Right ventricle myocardium superior (tissue), 1 donor: ENCODE measurements at regions not wholly inside any gene's neighbourhood (a gene's known extent, or its start where the extent isn't known, plus 50 kb on each side); places are given as distances from the start of the nearest gene placed in this dataset.

Experiments
- ATAC-seq: fragments of 200-7000 bp; cut with Tn5 transposase; one replicate; pipeline ENCODE4 v1.9.1; 2020; ENCODE audit warnings: mild to moderate bottlenecking; ENCODE audit not compliant: poor library complexity
- DNase-seq: peaks from one replicate; pipeline ENCODE4 v3.0.0-alpha.2; 2020
- intact Hi-C: fragments of 100-400 bp; cut with DNase I; formaldehyde crosslinking; loops from one replicate; pipeline ENCODE4 v1.11.2; 2022
- donor health status: DM: no; HTN: yes; CAD: no; lungs with severe emphysema.

GRCh38 chr20:43863821-43864544 lies 50.7 kb upstream of the TOX2 start:
- no peak for ATAC-seq
- intact Hi-C loops: no loop called here
- DNase-seq: no peak

DNA sequence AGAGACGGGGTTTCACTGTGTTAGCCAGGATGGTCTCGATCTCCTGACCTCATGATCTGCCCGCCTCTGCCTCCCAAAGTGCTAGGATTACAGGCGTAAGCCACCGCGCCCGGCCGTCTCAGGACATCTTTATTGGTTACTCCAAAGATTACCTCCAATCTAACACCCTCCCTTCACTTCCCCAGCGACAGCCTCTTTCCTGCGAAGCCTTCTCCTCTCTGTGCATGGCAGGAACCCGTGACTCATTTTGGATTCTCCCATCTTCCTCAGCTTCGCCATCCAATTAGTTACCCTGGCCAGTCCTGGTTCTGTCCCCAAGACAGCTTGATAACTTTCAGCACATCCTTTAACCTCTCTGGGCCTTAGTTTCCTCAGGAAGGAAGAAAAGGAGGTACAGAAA lies 51.3 kb upstream of the TOX2 start:
- DNase-seq (no peak), ATAC-seq (no peak)
- intact Hi-C loops: no loop called here

GRCh38 chr20:43862438-43862837 lies 52.2 kb upstream of the TOX2 start:
- intact Hi-C loops: no loop called here
- DNase-seq: no peak
- no peak for ATAC-seq

- intact Hi-C loops: no loop called here
- DNase-seq (no peak), ATAC-seq (no peak)
Measured at GRCh38 chr20:43859994-43860393, 54.7 kb upstream of the TOX2 start.

DNA sequence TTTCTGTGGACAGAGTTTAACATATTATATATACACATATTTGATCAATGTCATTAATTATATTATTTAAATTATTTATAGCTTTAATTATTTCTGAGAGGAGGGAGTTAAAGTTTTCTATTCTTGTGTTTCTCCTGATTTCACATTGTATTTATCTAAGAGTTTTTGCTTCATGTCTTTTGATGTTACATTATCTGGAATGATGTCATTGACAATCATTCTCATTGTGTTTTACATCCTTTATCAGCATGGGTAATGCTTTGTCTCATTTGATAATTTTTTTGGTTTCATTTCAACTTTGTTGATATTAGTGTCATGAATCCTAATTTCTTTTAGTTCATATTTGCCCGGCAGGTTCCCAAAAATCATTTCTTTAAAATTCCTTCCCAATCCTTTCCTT lies 56.7 kb upstream of the TOX2 start:
- DNase-seq: no peak
- intact Hi-C loops: no loop called here
- ATAC-seq: no peak

GRCh38 chr20:43857127-43857526 lies 57.5 kb upstream of the TOX2 start:
- DNase-seq (no peak), ATAC-seq (no peak)
- intact Hi-C loops: no loop called here

- intact Hi-C loops: no loop called here
- DNase-seq (no peak), ATAC-seq (no peak)
Measured at GRCh38 chr20:43855803-43856202, 58.8 kb upstream of the TOX2 start.

DNA sequence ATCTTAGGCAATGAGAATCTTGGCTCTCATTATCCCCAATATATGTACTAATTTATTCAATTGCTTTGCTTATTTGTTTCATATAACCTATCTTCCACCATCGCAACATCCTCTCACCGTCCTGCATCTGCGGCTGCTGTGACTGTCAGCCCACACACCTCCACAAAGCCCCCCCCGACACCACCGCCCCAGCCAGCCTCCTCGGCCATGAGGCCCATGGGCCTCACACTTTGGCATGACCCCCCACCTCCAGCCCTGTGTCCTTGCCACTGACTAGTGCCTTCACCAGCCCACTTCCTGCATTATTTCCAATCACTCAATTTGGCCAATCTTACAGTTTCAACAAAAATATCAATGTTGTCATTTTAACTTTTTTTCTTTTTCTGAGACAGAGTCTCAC lies 60.7 kb upstream of the TOX2 start:
- ATAC-seq (no peak), DNase-seq (no peak)
- intact Hi-C loops: no loop called here

GRCh38 chr20:43853174-43853803 lies 61.4 kb upstream of the TOX2 start:
- ATAC-seq (no peak), DNase-seq (no peak)
- intact Hi-C loops: no loop called here

DNA sequence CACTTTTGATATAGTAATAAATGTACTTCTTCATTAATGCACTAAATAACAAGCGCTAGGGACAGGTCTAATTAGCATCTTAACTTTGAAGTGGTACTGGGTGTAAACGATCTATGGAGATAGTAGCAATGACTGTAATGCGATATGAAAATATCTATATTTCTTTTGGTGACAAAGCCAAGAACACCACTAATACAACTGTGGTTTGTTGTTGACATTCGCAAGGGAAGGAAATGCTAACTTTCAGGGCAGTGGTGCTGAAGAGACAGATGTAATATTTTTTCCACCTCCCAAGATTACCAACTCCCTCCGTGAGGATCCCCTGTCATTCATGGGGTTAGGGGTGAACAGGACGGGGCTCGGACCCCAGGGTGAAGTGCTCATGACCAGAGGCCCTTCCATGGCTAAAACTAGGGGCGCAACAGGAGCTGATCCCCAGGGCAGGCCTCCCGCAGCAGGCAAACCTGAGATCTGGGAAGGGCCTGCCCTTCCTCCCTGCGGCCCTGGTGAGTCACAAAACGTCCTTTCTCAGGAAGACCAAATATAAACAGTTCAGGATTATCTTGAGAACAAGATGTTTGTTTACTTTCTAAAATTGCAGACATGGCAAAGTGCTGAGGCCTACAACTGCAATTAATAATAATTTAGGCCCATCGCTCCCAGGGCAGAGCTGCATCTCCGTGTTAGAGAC lies 65.0 kb upstream of the TOX2 start:
- intact Hi-C loops: loop anchor here (10.0 kb wide), 1 partner anchor 105 kb away; no protein-coding TSS in a partner anchor
- ATAC-seq (no peak), DNase-seq (no peak)

- no peak for DNase-seq
- intact Hi-C loops: loop anchor here (10.0 kb wide), 1 partner anchor 102 kb away; no protein-coding TSS in a partner anchor
- no peak for ATAC-seq
Measured at GRCh38 chr20:43846516-43846905, 68.1 kb upstream of the TOX2 start.

GRCh38 chr20:43844778-43845614 lies 69.7 kb upstream of the TOX2 start:
- intact Hi-C loops: loop anchor here (10.0 kb wide), 1 partner anchor 100 kb away; no protein-coding TSS in a partner anchor
- ATAC-seq: peak; percentile 57
- DNase-seq: no peak

DNA sequence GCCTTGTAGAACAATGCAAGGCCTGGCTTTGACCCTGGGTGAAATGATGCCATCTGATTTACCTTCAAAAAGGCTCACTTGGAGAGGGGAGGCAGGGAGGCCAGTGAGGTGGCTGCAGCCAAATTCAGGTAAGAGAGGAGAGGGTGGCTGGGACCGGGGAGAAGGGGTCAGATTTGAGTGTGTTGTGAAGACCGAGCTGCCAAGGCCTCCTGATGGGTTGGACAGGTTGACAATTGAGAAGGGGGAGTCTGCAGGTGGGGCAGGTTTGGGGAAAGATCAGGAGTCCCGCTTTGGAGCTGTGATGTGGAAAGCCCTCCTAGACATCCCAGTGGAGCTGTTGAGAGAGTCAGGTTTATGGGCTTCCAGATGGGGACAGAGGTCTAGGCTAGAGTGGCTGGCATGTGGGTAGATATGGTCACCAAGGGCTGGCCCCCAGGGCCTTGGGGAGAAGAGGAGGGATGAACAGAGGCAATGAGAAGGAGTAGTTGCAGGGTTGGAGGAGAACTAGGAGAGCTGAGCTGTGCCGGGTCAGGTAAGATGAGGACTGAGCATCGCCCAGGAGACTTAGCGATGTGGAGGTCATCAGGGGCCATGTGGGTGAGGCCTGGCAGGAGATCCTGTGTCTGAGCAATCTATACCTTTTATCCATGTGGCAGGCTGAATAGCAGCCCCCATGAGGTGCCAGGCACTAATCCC lies 70.5 kb upstream of the TOX2 start:
- ATAC-seq (no peak), DNase-seq (no peak)
- intact Hi-C loops: loop anchor here (10.0 kb wide), 1 partner anchor 99 kb away; no protein-coding TSS in a partner anchor

- no peak for DNase-seq
- no peak for ATAC-seq
- intact Hi-C loops: loop anchor here (10.0 kb wide), 1 partner anchor 99 kb away; no protein-coding TSS in a partner anchor
Measured at GRCh38 chr20:43843096-43843964, 71.3 kb upstream of the TOX2 start.

GRCh38 chr20:43842126-43843020 lies 72.3 kb upstream of the TOX2 start:
- ATAC-seq (no peak), DNase-seq (no peak)
- intact Hi-C loops: loop anchor here (10.0 kb wide), 1 partner anchor 98 kb away; no protein-coding TSS in a partner anchor

DNA sequence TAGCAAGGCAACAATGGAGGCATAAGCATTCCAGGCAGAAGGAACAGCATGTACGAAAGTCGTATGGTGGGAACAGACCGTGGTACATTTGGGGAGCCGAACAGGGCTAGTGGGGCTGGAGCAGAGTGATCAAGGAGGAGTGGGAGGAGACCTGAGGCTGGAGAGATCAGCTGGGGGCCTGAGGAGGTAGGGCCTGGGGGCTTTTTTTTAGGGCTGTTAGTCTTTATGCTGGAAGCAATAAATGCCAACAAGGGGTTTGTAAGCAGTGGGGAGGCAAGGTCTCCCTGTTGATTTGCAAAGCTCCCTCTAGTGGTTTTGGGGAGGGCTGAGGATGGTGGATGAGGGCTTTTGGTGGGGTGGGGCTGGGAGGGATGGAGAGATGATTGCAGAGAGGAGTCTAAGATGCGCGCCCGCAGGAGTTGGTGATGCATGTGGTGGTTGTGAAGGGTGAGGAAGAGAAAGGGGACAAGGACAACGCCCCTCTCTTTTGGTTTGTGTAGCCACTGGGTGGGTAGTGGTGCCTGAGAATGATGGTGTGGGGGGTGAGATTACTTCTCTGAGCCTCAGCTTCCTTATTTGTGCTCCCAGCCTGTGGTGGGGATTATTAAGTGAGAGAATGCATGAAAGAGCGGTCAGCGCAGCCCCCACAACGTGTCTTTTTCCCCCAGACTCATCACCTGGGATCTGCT lies 74.1 kb upstream of the TOX2 start:
- intact Hi-C loops: loop anchor here (10.0 kb wide), 1 partner anchor 96 kb away; no protein-coding TSS in a partner anchor
- DNase-seq (no peak), ATAC-seq (no peak)
